Cerebellar nuclear complex (tissue), 1 donor: ENCODE measurements at regions not wholly inside any gene's neighbourhood (a gene's known extent, or its start where the extent isn't known, plus 50 kb on each side); places are given as distances from the start of the nearest gene placed in this dataset.
"Not testable (repeated sequence)": the region's sequence is repeated elsewhere in the genome, so short reads cannot be mapped to it uniquely, and the experiment has no call there.

ENCODE experiments used
- DNase-seq, 2 experiments: peaks; one replicate each; lab custom pipeline; 2025; lab: John Stamatoyannopoulos, UW

- not testable (repeated sequence) for DNase-seq
Observed at GRCh38 chr12:42860331-42860730, 270.8 kb upstream of the PRICKLE1 start.

- no peak for DNase-seq
Observed at GRCh38 chr12:42859612-42860011, 270.1 kb upstream of the PRICKLE1 start.

GRCh38 chr12:42857106-42857505 lies 267.6 kb upstream of the PRICKLE1 start:
- DNase-seq: no peak

GRCh38 chr12:42855362-42855950 lies 265.9 kb upstream of the PRICKLE1 start:
- no peak for DNase-seq

- DNase-seq: no peak
Observed at GRCh38 chr12:42854826-42855225, 265.3 kb upstream of the PRICKLE1 start.

GRCh38 chr12:42854208-42854607 lies 264.7 kb upstream of the PRICKLE1 start:
- DNase-seq: no peak

- DNase-seq: no peak
Observed at GRCh38 chr12:42853370-42854140, 264.0 kb upstream of the PRICKLE1 start.

GRCh38 chr12:42846782-42847181 lies 257.2 kb upstream of the PRICKLE1 start:
- no peak for DNase-seq

- no peak for DNase-seq
Observed at GRCh38 chr12:42834062-42834461, 244.5 kb upstream of the PRICKLE1 start.

GRCh38 chr12:42828836-42829235 lies 239.3 kb upstream of the PRICKLE1 start:
- no peak for DNase-seq

- DNase-seq: no peak
Observed at GRCh38 chr12:42824327-42824726, 234.8 kb upstream of the PRICKLE1 start.

GRCh38 chr12:42823679-42824078 lies 234.1 kb upstream of the PRICKLE1 start:
- no peak for DNase-seq

- no peak for DNase-seq
Observed at GRCh38 chr12:42819846-42820245, 230.3 kb upstream of the PRICKLE1 start.

- no peak for DNase-seq
Observed at GRCh38 chr12:42815068-42815467, 225.5 kb upstream of the PRICKLE1 start.

GRCh38 chr12:42812871-42813270 lies 223.3 kb upstream of the PRICKLE1 start:
- DNase-seq: no peak

GRCh38 chr12:42812086-42812485 lies 222.5 kb upstream of the PRICKLE1 start:
- no peak for DNase-seq

GRCh38 chr12:42810006-42810405 lies 220.5 kb upstream of the PRICKLE1 start:
- DNase-seq: no peak

- no peak for DNase-seq
Observed at GRCh38 chr12:42809226-42809625, 219.7 kb upstream of the PRICKLE1 start.

GRCh38 chr12:42807766-42808165 lies 218.2 kb upstream of the PRICKLE1 start:
- DNase-seq: no peak

GRCh38 chr12:42807251-42807650 lies 217.7 kb upstream of the PRICKLE1 start:
- DNase-seq: no peak

- DNase-seq: no peak
Observed at GRCh38 chr12:42804928-42805327, 215.4 kb upstream of the PRICKLE1 start.

- DNase-seq: no peak
Observed at GRCh38 chr12:42802785-42803189, 213.2 kb upstream of the PRICKLE1 start.

GRCh38 chr12:42801271-42801670 lies 211.7 kb upstream of the PRICKLE1 start:
- DNase-seq: no peak

GRCh38 chr12:42799966-42800365 lies 210.4 kb upstream of the PRICKLE1 start:
- DNase-seq: no peak
